PFSK-1 (cell line): ENCODE measurements at regions not wholly inside any gene's neighbourhood (a gene's known extent, or its start where the extent isn't known, plus 50 kb on each side); places are given as distances from the start of the nearest gene placed in this dataset.

ENCODE experiments used
- FOXP2 ChIP-seq: optimal IDR thresholded peaks from 2 replicates; pipeline ENCODE3; 2011; ENCODE audit warnings: borderline replicate concordance, control low read depth, inconsistent platforms; ENCODE audit not compliant: insufficient read depth; ENCODE audit errors: extremely low read length, extremely low read depth
- POLR2AphosphoS5 ChIP-seq: IDR thresholded peaks from 2 replicates; pipeline ENCODE4 v1.6.1; 2012; ENCODE audit warnings: low read depth, mild to moderate bottlenecking, control low read depth, low read length, moderate library complexity
- SIN3A ChIP-seq: IDR thresholded peaks from 2 replicates; pipeline ENCODE4 v1.6.1; 2012; ENCODE audit warnings: mild to moderate bottlenecking, low read length, moderate library complexity, borderline replicate concordance; ENCODE audit not compliant: insufficient read depth
- TAF1 ChIP-seq: IDR thresholded peaks from 2 replicates; pipeline ENCODE4 v1.6.1; 2012; ENCODE audit warnings: low read length, control low read depth, borderline replicate concordance; ENCODE audit not compliant: insufficient read depth
- TF ChIP-seq, protein P1 (sequence below), 2 experiments: IDR thresholded peaks; 2 replicates each; pipeline versions ENCODE4 v1.6.1 to v1.8.0; 2011 to 2012; ENCODE audit warnings: low read depth in 2 of 2, low read length in 2 of 2, control low read depth in 1 of 2, inconsistent platforms in 1 of 2, mild to moderate bottlenecking in 1 of 2, moderate library complexity in 1 of 2; ENCODE audit not compliant: insufficient read depth in 1 of 2

DNA sequence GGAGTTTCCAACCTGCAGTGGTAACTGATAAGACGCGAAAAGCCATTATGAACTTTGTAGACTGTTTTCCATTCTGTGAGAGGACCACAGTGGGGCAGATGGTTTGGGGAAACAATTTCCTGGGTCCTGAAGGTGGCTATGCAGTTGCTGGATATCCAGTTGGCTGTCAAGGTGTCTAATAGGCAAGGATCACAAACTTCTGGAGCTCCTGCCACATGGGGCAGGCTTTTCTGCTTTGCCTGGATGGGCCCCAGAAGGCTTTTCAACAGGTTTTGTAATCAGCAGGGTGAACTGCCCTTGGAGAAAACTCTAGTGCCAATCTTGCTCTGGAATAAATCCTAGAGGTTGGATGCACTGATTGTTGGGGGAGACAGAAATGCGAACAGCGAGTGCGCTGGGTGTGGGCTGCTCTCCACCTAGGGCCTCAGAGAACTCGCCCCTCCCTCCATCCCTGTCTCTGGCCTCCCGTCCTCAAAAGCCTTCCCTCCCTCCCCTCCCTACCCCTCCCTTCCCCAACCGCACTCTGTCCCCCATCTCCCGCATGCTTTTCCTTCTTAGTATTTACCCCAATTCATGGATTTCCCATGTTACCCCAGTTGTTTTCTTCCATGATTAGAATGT, 210.3 kb upstream of the USP24 start:
- TF ChIP-seq POLR2AphosphoS5 = no peak
- TF ChIP-seq TAF1 = no peak
- TF ChIP-seq, protein P1, sequence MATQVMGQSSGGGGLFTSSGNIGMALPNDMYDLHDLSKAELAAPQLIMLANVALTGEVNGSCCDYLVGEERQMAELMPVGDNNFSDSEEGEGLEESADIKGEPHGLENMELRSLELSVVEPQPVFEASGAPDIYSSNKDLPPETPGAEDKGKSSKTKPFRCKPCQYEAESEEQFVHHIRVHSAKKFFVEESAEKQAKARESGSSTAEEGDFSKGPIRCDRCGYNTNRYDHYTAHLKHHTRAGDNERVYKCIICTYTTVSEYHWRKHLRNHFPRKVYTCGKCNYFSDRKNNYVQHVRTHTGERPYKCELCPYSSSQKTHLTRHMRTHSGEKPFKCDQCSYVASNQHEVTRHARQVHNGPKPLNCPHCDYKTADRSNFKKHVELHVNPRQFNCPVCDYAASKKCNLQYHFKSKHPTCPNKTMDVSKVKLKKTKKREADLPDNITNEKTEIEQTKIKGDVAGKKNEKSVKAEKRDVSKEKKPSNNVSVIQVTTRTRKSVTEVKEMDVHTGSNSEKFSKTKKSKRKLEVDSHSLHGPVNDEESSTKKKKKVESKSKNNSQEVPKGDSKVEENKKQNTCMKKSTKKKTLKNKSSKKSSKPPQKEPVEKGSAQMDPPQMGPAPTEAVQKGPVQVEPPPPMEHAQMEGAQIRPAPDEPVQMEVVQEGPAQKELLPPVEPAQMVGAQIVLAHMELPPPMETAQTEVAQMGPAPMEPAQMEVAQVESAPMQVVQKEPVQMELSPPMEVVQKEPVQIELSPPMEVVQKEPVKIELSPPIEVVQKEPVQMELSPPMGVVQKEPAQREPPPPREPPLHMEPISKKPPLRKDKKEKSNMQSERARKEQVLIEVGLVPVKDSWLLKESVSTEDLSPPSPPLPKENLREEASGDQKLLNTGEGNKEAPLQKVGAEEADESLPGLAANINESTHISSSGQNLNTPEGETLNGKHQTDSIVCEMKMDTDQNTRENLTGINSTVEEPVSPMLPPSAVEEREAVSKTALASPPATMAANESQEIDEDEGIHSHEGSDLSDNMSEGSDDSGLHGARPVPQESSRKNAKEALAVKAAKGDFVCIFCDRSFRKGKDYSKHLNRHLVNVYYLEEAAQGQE (IDR thresholded peaks at IDR 0.05; ENCODE audit: insufficient read depth in 1 of 2, low read depth in 2 of 2, low read length in 2 of 2) = no peak
- TF ChIP-seq FOXP2 = no peak
- TF ChIP-seq SIN3A = no peak

- TF ChIP-seq SIN3A (no peak), POLR2AphosphoS5 (no peak), FOXP2 (no peak), TAF1 (no peak)
- TF ChIP-seq, protein P1 (IDR thresholded peaks at IDR 0.05; ENCODE audit: insufficient read depth in 1 of 2, low read depth in 2 of 2, low read length in 2 of 2) = no peak
These were observed 208.2 kb upstream of the USP24 start for GRCh38 chr1:55423376-55423775.

GRCh38 chr1:55420929-55421716, 206.0 kb upstream of the USP24 start:
- TF ChIP-seq FOXP2 (no peak), SIN3A (no peak), TAF1 (no peak), POLR2AphosphoS5 (no peak)
- TF ChIP-seq, protein P1 (IDR thresholded peaks at IDR 0.05; ENCODE audit: insufficient read depth in 1 of 2, low read depth in 2 of 2, low read length in 2 of 2) = no peak

GRCh38 chr1:55420026-55420425, 204.9 kb upstream of the USP24 start:
- no peak for TF ChIP-seq FOXP2
- no peak for TF ChIP-seq SIN3A
- TF ChIP-seq, protein P1 (IDR thresholded peaks at IDR 0.05; ENCODE audit: insufficient read depth in 1 of 2, low read depth in 2 of 2, low read length in 2 of 2) = no peak
- TF ChIP-seq POLR2AphosphoS5 = no peak
- no peak for TF ChIP-seq TAF1
